A673 (cell line): ENCODE measurements at regions not wholly inside any gene's neighbourhood (a gene's known extent, or its start where the extent isn't known, plus 50 kb on each side); places are given as distances from the start of the nearest gene placed in this dataset.

Experiments
- BruUV-seq: library from RNA; stranded (reverse); fragments of 400-500 nt; replicated peaks from 2 replicates; lab custom pipeline; 2021; lab: Mats Ljungman, UMichigan
- CTCF ChIA-PET: fragments of 300-600 bp; sonication (Branson Sonifier 250); formaldehyde crosslinking; loops from one replicate; lab custom pipeline; 2022; ENCODE audit warnings: antibody characterized with exemption; lab: Charles Lee
- POLR2A ChIA-PET: fragments of 300-600 bp; sonication (Branson Sonifier 250); formaldehyde crosslinking; loops from one replicate; lab custom pipeline; 2022; ENCODE audit warnings: antibody characterized with exemption; ENCODE audit not compliant: low non-redundant PET; lab: Charles Lee
- DNase-seq: peaks from one replicate; pipeline ENCODE4 v3.0.0-alpha.2; 2015; ENCODE audit warnings: low spot score
- H3K27ac ChIP-seq: fragments of 200-600 bp; sonication (generic); 2 replicates; pipeline ENCODE4 v1.5.1; 2016; ENCODE audit warnings: mixed run types, low read depth, mild to moderate bottlenecking, mixed read lengths, antibody characterized with exemption, low read length; ENCODE audit not compliant: poor library complexity, severe bottlenecking
- H3K27me3 ChIP-seq: fragments of 200-600 bp; sonication (generic); replicated peaks from 2 replicates; pipeline ENCODE4 v1.6.1; 2017; ENCODE audit warnings: mixed run types, low read depth, mild to moderate bottlenecking, mixed read lengths, antibody characterized with exemption, low read length; ENCODE audit not compliant: insufficient read depth, poor library complexity
- H3K36me3 ChIP-seq: fragments of 200-600 bp; sonication (generic); 2 replicates; pipeline ENCODE4 v1.6.1; 2016; ENCODE audit warnings: mixed run types, mild to moderate bottlenecking, mixed read lengths, antibody characterized with exemption, low read length; ENCODE audit not compliant: insufficient read depth, poor library complexity, severe bottlenecking
- H3K4me1 ChIP-seq: fragments of 200-600 bp; sonication (generic); 2 replicates; pipeline ENCODE4 v1.6.1; 2017; ENCODE audit warnings: mixed run types, mild to moderate bottlenecking, mixed read lengths, antibody characterized with exemption, low read length; ENCODE audit not compliant: insufficient read depth, poor library complexity, severe bottlenecking
- H3K4me3 ChIP-seq: fragments of 200-600 bp; sonication (generic); 2 replicates; pipeline ENCODE4 v1.5.1; 2016; ENCODE audit warnings: low read depth, mixed run types, mild to moderate bottlenecking, mixed read lengths, low read length; ENCODE audit not compliant: poor library complexity, severe bottlenecking
- H3K9me3 ChIP-seq: fragments of 200-600 bp; sonication (generic); 2 replicates; pipeline ENCODE4 v1.6.1; 2016; ENCODE audit warnings: mixed run types, low read depth, mild to moderate bottlenecking, mixed read lengths, antibody characterized with exemption, low read length; ENCODE audit not compliant: poor library complexity, severe bottlenecking
- CTCF ChIP-seq: fragments of 300-800, 200-600 bp; sonication (generic); conservative IDR thresholded peaks from 2 replicates; pipeline ENCODE4 v1.5.1; 2017; ENCODE audit warnings: low read depth, mild to moderate bottlenecking, antibody characterized with exemption, low read length, moderate library complexity, mixed read lengths
- EZH2 ChIP-seq: fragments of 200-600 bp; sonication (generic); IDR thresholded peaks from 2 replicates; pipeline ENCODE4 v1.6.1; 2017; ENCODE audit warnings: borderline replicate concordance, low read depth, mild to moderate bottlenecking, mixed read lengths, antibody characterized with exemption, low read length; ENCODE audit not compliant: poor library complexity, severe bottlenecking
- intact Hi-C: fragments of 100-400 bp; cut with micrococcal nuclease; formaldehyde crosslinking; loops from one replicate; pipeline ENCODE4 v1.10.0; 2022; ENCODE audit not compliant: unreplicated experiment

GRCh38 chr3:106908181-106908938 is 468.9 kb upstream of the CCDC54 start:
- no peak for DNase-seq
- no TSS peak for BruUV-seq
- H3K9me3 ChIP-seq, result peaks cover 6% of the 10 kb centered on the region
- no peak overlapping the region for H3K4me3 ChIP-seq
- TF ChIP-seq CTCF (no peak), EZH2 (no peak)
- intact Hi-C loops, result no loop called here
- POLR2A ChIA-PET, result no interaction called here
- H3K27ac ChIP-seq, result no peak overlapping the region
- CTCF ChIA-PET, result no interaction called here
- no peaks in the 10 kb centered on the region for H3K36me3 ChIP-seq
- no peaks in the 10 kb centered on the region for H3K27me3 ChIP-seq
- H3K4me1 ChIP-seq, result no peaks in the 10 kb centered on the region

- POLR2A ChIA-PET, result no interaction called here
- Histone ChIP-seq H3K27ac (no peak overlapping the region), H3K4me1 (no peaks in the 10 kb centered on the region), H3K9me3 (peaks cover 6% of the 10 kb centered on the region), H3K27me3 (no peaks in the 10 kb centered on the region), H3K4me3 (no peak overlapping the region), H3K36me3 (no peaks in the 10 kb centered on the region)
- intact Hi-C loops, result no loop called here
- BruUV-seq, result no TSS peak
- TF ChIP-seq CTCF (no peak), EZH2 (no peak)
- CTCF ChIA-PET, result no interaction called here
- no peak for DNase-seq
These were observed 464.0 kb upstream of the CCDC54 start for GRCh38 chr3:106913111-106913698.

- no TSS peak for BruUV-seq
- CTCF ChIA-PET, result no interaction called here
These were observed 463.3 kb upstream of the CCDC54 start for GRCh38 chr3:106913966-106914365.

More at GRCh38 chr3:106913966-106914365, 463.3 kb upstream of the CCDC54 start:
- Histone ChIP-seq H3K27ac (no peak overlapping the region), H3K27me3 (no peaks in the 10 kb centered on the region), H3K4me3 (no peak overlapping the region), H3K36me3 (no peaks in the 10 kb centered on the region), H3K9me3 (peaks cover 1% of the 10 kb centered on the region), H3K4me1 (no peaks in the 10 kb centered on the region)
- intact Hi-C loops, result no loop called here
- TF ChIP-seq CTCF, result no peak
- TF ChIP-seq EZH2, result no peak
- DNase-seq, result no peak
- POLR2A ChIA-PET, result no interaction called here
